ENCODE measurements at regions not wholly inside any gene's neighbourhood (a gene's known extent, or its start where the extent isn't known, plus 50 kb on each side); places are given as distances from the start of the nearest gene placed in this dataset.

DNA sequence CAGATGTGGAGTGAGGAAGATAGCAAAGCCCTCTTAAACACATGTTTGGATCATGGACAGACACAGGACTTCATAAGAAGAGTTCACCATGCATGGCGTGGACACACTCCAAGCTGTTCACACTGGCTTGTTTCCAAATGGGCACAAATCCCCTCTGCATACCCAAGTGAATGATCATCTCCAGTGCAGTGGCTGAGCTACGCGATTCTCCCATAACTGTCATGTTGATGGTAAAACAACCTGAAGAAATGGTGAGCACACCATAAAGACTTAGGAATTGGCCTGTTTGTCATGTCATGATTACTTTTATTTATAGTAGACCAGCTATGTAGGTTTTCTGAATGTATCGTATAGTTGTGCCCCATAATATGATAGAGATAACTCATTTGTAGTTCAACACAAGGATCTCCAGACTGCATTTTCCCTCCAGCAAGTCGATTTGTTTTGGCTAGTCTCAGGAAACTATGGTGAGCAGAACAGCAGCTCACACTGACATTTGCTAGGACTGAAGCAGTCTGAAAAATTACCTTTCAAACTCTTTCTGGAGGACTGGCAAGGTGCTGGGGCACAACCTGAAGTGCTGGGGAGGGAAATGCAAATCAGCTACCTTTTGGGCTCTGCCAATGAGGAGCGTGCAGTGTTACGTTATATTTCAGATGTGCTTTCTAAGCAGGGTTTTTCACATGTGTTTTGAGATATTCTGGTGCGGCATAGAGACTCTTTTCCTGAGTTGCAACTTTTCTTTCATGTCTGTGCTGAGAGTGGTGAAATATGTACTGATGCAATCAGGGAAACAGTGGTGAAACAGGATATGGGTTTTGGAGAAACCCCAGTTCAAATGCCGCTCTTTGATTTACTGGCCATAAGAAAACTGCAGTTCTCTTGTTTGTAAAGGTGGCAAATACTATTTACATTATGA lies 629.6 kb upstream of the DPP6 start:
- no peaks in the 10 kb centered on the region for H3K4me1 ChIP-seq
- H3K9me3 ChIP-seq = no peaks in the 10 kb centered on the region
- no peaks in the 10 kb centered on the region for H3K27me3 ChIP-seq
- H3K4me3 ChIP-seq = no peak overlapping the region
- H3K27ac ChIP-seq = no peak overlapping the region
- intact Hi-C loops (cut with DNase I; ENCODE audit: low total_unique reads) = no loop called here
- TF ChIP-seq POLR2A (IDR thresholded peaks at IDR 0.05) = no peak
- TF ChIP-seq, protein P1, sequence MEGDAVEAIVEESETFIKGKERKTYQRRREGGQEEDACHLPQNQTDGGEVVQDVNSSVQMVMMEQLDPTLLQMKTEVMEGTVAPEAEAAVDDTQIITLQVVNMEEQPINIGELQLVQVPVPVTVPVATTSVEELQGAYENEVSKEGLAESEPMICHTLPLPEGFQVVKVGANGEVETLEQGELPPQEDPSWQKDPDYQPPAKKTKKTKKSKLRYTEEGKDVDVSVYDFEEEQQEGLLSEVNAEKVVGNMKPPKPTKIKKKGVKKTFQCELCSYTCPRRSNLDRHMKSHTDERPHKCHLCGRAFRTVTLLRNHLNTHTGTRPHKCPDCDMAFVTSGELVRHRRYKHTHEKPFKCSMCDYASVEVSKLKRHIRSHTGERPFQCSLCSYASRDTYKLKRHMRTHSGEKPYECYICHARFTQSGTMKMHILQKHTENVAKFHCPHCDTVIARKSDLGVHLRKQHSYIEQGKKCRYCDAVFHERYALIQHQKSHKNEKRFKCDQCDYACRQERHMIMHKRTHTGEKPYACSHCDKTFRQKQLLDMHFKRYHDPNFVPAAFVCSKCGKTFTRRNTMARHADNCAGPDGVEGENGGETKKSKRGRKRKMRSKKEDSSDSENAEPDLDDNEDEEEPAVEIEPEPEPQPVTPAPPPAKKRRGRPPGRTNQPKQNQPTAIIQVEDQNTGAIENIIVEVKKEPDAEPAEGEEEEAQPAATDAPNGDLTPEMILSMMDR (IDR thresholded peaks at IDR 0.05) = no peak
- no peak for DNase-seq
- H3K36me3 ChIP-seq = no peaks in the 10 kb centered on the region

DNA sequence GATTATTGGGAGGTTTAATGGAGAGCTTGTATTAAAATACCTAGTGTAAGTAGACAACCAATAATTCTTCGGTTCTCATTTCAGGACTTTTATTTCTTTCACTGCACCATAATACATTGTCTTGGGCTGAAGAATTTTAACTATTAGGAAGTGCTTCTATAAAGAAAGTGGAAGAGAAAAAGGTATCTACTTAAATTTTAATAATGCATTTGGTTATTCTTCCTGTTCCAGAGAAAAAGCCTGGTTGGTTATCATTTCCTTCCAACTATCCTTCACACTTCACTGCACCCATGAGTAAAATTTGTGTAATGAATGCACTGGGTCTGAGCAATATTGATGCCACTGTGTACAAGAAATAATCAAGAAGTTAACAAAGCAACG lies 629.0 kb upstream of the DPP6 start:
- no peaks in the 10 kb centered on the region for H3K9me3 ChIP-seq
- DNase-seq = no peak
- no peaks in the 10 kb centered on the region for H3K36me3 ChIP-seq
- no peak overlapping the region for H3K4me3 ChIP-seq
- no peaks in the 10 kb centered on the region for H3K27me3 ChIP-seq
- TF ChIP-seq, protein P1 (IDR thresholded peaks at IDR 0.05) = no peak
- TF ChIP-seq POLR2A (IDR thresholded peaks at IDR 0.05) = no peak
- no peak overlapping the region for H3K27ac ChIP-seq
- H3K4me1 ChIP-seq = no peaks in the 10 kb centered on the region
- intact Hi-C loops (cut with DNase I; ENCODE audit: low total_unique reads) = no loop called here

DNA sequence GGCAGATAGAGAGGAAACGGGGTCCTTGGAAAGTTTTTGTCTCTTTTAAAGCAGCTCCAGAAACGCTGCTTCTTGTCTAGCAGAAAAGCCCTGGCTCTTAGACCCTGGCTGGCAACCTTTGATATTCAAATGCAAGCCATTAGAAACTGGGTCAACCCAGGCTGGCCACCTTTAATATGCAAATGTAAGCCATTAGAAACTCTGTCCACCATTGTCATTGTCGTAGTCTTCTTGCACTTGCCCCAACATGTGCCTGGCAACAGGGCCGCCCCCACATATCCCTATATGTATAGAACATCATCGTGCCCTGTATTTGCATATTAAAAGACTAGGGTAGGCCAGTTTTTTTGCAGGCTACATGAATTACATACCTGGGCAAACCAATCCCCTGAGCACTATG lies 621.3 kb upstream of the DPP6 start:
- no peak for DNase-seq
- Histone ChIP-seq H3K9me3 (no peaks in the 10 kb centered on the region), H3K4me1 (no peaks in the 10 kb centered on the region), H3K36me3 (no peaks in the 10 kb centered on the region), H3K27me3 (no peaks in the 10 kb centered on the region), H3K4me3 (no peak overlapping the region), H3K27ac (no peak overlapping the region)
- intact Hi-C loops (cut with DNase I; ENCODE audit: low total_unique reads) = no loop called here
- no peak for TF ChIP-seq POLR2A (IDR thresholded peaks at IDR 0.05)
- TF ChIP-seq, protein P1 (IDR thresholded peaks at IDR 0.05) = no peak

DNA sequence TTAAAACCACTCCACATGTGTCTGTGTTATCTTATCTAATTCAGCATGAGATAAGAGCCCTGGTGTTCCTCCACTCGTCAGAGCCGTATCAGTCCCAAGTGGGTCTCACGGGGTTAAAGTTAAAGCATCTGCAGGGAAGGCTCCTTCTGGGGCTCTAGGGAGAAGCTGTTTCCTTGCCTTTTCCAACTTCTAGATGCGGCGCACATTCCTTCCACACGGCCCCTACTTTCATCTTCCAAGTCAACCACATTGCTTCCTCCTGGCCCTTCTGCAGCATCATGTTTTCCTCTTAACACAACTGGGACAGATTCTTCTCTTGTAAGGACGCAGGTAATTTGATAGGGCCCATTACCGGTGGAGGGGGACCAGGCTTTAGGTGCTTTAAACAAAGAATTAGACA lies 620.1 kb upstream of the DPP6 start:
- Histone ChIP-seq H3K9me3 (no peaks in the 10 kb centered on the region), H3K27ac (no peak overlapping the region), H3K27me3 (no peaks in the 10 kb centered on the region), H3K4me1 (no peaks in the 10 kb centered on the region), H3K4me3 (no peak overlapping the region), H3K36me3 (no peaks in the 10 kb centered on the region)
- no peak for DNase-seq
- intact Hi-C loops (cut with DNase I; ENCODE audit: low total_unique reads) = no loop called here
- TF ChIP-seq, protein P1 (IDR thresholded peaks at IDR 0.05) = peak in 1 of 4 experiments; percentile 22
- no peak for TF ChIP-seq POLR2A (IDR thresholded peaks at IDR 0.05)

DNA sequence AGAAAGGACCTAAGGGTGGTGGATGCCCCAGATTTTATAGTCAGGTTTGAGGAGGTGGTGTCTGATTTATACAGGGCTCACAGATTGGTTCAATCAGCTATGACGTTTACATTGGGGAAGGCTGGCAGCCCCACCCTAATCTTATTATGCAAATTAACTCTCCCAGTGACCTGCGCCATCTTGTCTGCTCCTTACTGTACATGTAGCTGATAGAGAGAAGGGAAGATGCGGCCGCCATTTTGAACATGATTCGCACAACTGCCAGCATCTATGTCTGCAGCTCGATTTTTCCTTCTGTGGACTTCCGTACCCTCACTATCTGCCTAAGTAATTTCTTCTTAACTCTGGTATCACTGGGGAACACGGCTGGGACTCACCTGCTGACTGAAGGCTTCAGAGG lies 619.0 kb upstream of the DPP6 start:
- TF ChIP-seq, protein P1 (IDR thresholded peaks at IDR 0.05) = no peak
- TF ChIP-seq POLR2A (IDR thresholded peaks at IDR 0.05) = no peak
- no peaks in the 10 kb centered on the region for H3K36me3 ChIP-seq
- intact Hi-C loops (cut with DNase I; ENCODE audit: low total_unique reads) = no loop called here
- no peak overlapping the region for H3K4me3 ChIP-seq
- no peaks in the 10 kb centered on the region for H3K9me3 ChIP-seq
- no peaks in the 10 kb centered on the region for H3K4me1 ChIP-seq
- no peaks in the 10 kb centered on the region for H3K27me3 ChIP-seq
- DNase-seq = no peak
- H3K27ac ChIP-seq = no peak overlapping the region
